GM19351 (cell line): ENCODE measurements at regions not wholly inside any gene's neighbourhood (a gene's known extent, or its start where the extent isn't known, plus 50 kb on each side); places are given as distances from the start of the nearest gene placed in this dataset.
"Not testable (repeated sequence)": the region's sequence is repeated elsewhere in the genome, so short reads cannot be mapped to it uniquely, and the experiment has no call there.

Experiments
- ATAC-seq: cut with Tn5 transposase; IDR thresholded peaks from one replicate; pipeline ENCODE4 v1.9.1; 2021; ENCODE audit warnings: mild to moderate bottlenecking, moderate library complexity; ENCODE audit not compliant: unreplicated experiment

DNA sequence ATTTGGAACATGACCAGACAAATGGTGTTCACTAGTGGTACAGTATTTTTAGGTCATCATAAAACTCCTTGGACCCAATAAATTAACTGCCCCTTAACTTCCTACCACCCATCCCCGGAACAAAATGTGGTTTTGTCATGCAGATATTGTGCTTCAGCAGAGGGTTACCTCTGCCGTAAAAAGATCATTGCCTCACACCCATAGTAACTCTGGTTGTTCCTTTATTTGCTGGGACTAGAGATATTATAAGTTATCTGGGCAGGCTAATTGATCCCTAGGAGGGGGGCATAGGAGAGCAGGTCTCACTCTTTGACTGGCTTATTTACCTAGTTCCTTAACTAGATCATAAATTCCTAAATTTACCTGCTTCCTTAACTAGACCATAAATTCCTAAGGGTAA lies 1343.9 kb upstream of the CHAC2 start:
- no peak for ATAC-seq

DNA sequence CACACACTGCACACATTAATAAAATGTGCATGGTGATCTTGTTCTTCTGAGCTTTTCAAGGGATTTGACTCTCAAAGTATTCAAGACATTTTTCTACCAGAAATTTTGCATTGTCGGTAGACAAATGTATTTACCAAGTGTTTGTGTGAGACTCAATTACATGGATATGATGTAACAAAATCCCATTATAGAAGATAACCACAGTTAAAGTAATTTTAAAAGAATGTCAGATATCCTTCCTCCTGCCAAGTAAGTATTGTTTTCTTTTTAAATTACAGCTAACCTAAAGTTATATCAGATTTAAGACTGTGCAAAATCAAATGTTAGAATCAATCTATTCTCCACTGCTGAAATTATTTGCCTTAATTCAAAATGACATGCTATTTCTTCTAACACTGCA lies 1344.5 kb upstream of the CHAC2 start:
- no peak for ATAC-seq

- ATAC-seq = no peak
These were observed 1351.3 kb upstream of the CHAC2 start for GRCh38 chr2:52416340-52416739.

DNA sequence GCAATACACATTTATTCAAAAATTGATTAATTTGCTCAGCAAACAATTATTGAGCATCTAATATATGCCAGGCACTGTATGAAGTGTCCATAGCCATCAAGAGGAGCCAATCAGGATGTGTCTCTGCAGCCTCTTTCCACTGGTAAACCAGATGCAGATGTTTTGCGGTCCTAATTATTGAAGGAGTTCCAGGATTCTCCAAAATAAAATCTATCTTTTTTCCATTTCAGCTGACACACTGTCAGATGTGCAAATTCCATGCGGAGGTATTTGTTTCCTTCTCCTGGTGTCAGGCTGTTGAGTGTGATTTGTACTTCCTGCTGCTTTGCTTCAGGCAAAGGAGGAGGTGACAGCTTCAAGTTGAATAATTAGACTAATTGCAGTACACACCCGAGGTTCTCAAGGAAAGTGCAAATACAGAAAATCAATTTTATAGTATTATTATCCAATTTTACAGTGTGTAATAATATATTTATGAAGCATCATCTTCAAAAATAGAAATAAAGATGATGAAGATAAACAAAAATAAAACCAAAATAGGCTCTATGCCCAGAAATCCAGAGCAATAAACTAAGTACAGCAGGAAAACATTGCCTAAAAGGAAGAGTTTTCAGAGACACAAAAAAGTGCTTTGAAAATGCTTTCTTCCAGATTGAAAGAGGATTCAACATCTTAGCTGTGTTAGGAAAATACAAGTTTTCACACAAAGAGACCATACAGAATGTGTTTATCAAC lies 1352.9 kb upstream of the CHAC2 start:
- no peak for ATAC-seq

DNA sequence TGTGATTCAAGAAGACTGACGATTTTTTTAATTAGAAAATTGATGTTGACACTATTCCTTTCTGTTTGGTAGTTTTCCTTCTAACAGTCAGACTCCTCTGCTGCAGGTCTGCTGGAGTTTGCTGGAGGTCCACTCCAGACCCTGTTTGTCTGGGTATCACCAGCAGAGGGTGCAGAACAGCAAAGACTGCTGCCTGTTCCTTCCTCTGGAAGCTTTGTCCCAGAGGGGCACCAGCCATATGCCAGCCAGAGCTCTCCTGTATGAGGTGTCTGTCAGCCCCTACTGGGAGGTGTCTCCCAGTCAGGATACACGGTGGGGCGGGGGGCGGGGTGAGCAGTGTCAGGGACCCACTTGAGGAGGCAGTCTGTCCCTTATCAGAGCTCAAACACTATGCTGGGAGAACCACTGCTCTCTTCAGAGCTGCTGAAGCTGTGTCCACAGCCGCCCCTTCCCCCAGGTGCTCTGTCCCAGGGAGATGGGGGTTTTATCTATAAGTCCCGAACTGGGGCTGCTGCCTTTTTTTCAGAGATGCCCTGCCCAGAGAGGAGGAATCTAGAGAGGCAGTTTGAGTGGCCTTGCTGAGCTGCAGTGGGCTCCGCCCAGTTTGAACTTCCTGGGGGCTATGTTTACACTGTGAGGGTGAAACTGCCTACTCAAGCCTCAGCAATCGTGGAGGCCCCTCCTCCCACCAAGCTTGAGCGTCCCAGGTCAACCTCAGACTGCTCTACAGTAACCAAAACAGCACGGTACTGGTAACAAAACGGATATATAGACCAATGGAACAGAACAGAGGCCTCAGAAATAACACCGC lies 1358.1 kb upstream of the CHAC2 start:
- not testable (repeated sequence) for ATAC-seq

GRCh38 chr2:52405980-52406379 lies 1361.6 kb upstream of the CHAC2 start:
- no peak for ATAC-seq

GRCh38 chr2:52404866-52405265 lies 1362.7 kb upstream of the CHAC2 start:
- ATAC-seq = no peak

- ATAC-seq = no peak
These were observed 1363.6 kb upstream of the CHAC2 start for GRCh38 chr2:52404046-52404445.

DNA sequence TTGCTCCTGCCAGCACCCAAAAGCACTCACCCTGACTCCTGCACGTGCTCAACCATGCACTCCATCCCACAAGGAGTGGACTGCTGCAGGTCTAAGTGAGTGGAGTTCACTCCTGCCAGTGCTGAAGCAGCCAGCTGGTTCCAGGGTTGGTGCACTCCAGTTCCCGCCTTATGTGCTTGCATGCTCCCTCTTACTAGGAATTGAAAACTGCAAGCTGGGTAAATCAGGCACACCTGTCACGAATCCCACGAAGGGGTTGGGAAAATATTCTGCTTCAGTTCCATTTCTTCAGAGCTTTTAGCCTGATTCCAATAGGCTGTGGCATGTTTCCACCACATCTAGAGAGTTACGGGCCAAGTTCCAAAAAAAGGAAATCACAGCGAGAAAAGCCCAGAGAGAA lies 1365.5 kb upstream of the CHAC2 start:
- ATAC-seq = no peak

- ATAC-seq = no peak
These were observed 1364.9 kb upstream of the NRXN1 start for GRCh38 chr2:52396836-52397235.

DNA sequence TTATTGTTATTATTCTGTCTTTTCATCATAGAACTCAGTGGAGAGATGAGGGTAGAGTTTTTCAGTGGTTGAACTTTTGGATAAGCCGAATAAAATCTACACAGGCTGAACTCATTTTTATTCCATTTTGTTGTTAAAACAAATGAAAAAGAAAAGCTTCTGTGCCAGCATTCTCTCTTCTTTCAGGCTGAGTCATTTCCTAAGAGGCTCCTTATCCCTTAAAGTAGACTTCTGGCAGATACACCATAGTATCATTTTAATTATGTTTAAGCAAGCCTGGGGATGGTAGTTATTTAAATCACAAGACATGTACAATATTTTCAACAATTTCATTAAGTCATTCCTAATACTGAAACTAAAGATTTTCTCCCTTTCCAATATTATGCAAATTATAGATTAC lies 1364.0 kb upstream of the NRXN1 start:
- no peak for ATAC-seq

DNA sequence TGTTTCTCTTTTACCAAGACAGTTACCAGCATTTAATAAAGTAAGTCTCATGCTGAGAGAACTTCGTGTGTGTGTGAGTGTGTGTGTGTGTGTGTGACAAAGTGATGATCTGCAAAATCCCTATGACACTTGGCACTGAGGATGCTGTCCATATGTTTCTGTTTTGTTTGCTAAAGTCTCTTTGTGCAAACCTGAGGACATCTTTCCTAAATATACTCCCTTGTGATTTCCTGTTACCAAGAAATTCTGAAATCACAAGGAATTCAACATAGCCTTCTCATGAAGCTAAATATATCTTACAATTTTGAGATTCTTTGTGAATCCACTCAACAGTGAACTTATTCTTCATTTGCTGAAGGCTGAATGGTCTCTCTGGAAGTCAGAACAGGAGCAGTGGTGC lies 1359.7 kb upstream of the NRXN1 start:
- no peak for ATAC-seq

DNA sequence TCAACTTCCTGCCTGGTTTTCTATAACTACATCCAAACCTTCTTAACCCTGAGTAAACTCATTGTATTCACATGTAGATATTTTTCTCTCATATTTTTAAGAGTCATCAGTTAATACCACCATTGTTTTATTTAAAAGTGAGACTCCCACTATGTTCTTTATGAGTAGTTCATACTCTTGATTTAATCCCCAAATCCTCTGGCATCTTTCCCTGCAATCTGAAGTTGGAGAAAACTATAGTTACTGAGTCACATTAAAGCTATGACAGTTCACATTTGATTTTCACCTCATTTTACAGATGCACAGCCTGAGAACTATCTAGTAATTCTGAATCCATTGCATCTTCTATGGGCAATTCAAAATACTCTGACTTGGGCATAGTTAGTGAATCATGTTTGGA lies 1358.7 kb upstream of the NRXN1 start:
- ATAC-seq = no peak

DNA sequence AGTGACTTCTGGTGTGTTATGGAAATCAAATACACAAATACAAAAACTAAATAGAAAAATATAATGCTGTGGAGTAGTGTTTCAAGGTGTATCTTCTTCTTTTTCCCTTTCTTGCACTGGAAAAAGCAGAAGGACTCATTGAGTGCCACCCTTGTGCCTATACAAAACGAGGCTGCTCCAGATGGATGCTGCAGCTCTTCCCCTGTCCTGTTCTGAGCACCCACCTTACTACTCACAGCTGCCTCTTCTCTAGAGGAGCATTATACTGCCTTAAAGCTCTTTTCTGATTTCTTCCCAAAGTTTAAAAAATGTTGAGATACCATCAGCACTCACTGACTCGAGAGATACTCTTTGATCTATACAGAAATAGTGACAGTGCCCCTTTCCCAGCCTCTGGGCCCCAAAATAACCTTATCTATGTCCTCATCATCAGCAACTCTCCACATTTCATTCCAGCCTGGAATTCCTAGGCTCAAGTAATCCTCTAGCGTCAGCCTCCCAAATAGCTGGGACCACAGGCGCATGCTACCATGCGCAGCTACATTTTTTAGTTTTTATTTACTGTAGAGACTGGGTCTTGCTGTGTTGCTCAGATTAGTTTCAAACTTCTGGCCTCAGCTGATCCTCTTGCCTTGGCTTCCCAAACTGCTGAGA lies 1356.1 kb upstream of the NRXN1 start:
- no peak for ATAC-seq

DNA sequence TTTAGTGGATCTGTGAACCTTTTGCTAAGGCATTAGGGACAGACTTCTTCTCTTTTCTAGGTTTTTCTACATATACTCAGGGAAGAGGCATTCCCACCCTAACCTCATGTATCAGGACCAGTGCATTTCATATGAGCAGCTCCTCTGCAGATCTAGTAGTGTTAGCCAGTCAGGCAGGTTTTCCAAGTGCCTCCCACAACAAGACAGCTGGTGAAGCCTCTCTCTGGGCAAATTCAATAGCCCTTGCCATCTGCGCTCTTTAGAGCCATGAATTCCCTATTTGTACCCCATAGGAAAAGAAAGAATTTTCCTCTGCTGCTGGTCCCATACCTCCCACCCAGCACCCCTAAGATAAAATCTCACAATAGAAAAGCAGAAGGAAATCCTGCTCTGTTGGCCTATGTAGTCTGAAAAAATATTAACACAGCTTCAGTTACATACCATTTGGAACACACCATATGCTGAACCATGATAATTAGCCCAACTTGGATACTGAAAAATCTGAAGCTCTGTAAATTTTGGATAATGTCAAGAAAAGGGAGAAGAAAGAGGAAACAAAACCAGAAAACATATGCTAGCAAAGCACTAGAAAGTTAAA lies 1354.6 kb upstream of the NRXN1 start:
- ATAC-seq = no peak

DNA sequence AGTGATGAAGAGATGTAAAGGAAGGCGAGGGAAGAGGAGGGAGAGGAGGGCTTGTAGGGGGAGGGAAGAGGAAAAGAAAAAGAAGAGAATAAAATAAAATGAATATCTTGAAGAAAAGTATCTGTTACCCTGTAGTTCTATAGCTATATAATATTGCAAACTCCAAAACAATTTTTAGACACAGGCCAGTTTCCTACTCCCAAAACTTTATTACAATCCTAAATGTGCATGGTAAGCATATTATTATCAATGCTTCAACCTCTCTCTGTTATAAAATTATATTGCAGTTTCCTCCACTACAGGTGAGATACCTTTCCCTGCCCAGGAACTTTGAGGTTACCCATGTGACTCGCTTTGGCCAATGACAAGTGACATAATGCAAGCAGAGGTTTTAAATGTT lies 1351.6 kb upstream of the NRXN1 start:
- no peak for ATAC-seq

GRCh38 chr2:52369178-52369577 lies 1337.2 kb upstream of the NRXN1 start:
- ATAC-seq = no peak

DNA sequence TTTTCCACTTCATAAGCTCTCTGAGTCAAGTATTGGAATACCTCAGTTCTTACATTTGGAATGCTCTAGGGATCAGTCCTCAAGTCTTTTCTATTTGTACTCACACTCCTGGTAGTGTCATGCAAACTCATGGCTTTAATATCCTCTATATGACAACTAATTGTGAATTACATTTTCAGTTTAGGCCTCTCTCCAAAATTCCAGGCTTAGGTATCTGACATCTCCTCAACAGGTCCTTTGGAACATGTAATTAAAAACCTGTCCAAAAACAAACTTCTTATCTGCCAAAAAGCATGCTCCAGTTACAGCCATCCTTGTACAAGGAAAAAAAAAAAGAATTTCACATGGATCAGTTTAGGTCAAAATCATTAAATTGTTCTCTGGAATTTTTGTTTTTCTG lies 1336.2 kb upstream of the NRXN1 start:
- ATAC-seq = no peak

- no peak for ATAC-seq
These were observed 1334.0 kb upstream of the NRXN1 start for GRCh38 chr2:52365946-52366345.

DNA sequence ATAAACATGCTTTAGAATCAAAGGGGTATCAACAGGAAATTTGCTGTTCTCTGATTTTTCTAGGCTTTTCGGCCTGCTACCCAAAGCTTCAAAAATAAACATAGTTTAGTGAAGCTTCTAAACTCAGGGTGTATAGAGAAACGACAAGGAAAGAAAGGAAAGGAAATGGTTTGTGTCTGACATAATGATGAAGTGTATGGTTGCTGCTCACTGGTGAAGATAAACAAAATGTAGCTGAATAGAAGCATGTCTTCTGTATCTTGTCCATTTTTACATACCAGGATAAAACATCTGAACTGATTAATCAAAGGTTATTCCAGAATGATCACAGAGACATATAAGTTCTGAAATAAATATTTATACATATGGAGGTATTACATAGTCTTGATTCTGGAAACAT lies 1324.6 kb upstream of the NRXN1 start:
- no peak for ATAC-seq

GRCh38 chr2:52347292-52347691 lies 1315.4 kb upstream of the NRXN1 start:
- ATAC-seq = no peak

DNA sequence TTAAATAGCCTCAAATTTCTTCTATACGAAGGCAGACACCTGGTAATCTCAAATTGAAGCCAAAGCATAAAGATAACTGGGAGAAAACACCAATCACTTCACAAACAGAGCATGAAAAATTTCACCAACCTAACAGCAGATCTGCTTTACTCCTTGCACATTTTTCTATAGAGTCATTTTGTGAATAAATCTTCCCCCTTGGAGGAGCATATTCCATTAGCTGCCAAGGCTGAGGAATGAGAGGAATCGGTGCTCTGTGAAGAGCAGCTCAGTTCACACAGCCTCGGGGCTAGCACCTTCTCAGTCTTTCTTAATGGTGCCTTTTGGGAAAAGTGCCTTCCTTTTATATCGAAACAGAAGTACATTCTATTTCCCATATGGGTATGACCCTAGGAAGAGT lies 1313.7 kb upstream of the NRXN1 start:
- ATAC-seq = no peak
